GM13977 (cell line): ENCODE measurements at regions not wholly inside any gene's neighbourhood (a gene's known extent, or its start where the extent isn't known, plus 50 kb on each side); places are given as distances from the start of the nearest gene placed in this dataset.

Experiments
- DNase-seq: peaks from one replicate; pipeline ENCODE4 v3.0.0; 2012; ENCODE audit warnings: low spot score
- CTCF ChIP-seq: IDR thresholded peaks from 2 replicates; pipeline ENCODE4 v1.5.1; 2012; ENCODE audit warnings: mild to moderate bottlenecking, control low read depth; ENCODE audit not compliant: insufficient read depth; ENCODE audit errors: extremely low read depth, missing control alignments
- in situ Hi-C: fragments of 300-500 bp; cut with MboI; formaldehyde crosslinking; loops from one replicate; pipeline ENCODE4 v1.12.0; 2022; ENCODE audit warnings: low sequenced_read_pairs, low pct_unique_long_range_greater_than_20kb, mixed read lengths, inconsistent platforms; ENCODE audit not compliant: unreplicated experiment

GRCh38 chr2:128531856-128532255 lies 213.2 kb upstream of the HS6ST1 start:
- in situ Hi-C loops: no loop called here
- no peak for DNase-seq
- TF ChIP-seq CTCF: peak; percentile 16

GRCh38 chr2:128533101-128533500 lies 214.4 kb upstream of the HS6ST1 start:
- in situ Hi-C loops: no loop called here
- no peak for DNase-seq
- no peak for TF ChIP-seq CTCF

- in situ Hi-C loops: no loop called here
- no peak for DNase-seq
- TF ChIP-seq CTCF: no peak
Observed at GRCh38 chr2:128534688-128535392, 216.2 kb upstream of the HS6ST1 start.

- DNase-seq: no peak
- no peak for TF ChIP-seq CTCF
- in situ Hi-C loops: no loop called here
Observed at GRCh38 chr2:128535953-128536352, 217.3 kb upstream of the HS6ST1 start.

GRCh38 chr2:128536925-128537620 lies 218.4 kb upstream of the HS6ST1 start:
- in situ Hi-C loops: no loop called here
- no peak for TF ChIP-seq CTCF
- no peak for DNase-seq

- DNase-seq: no peak
- no peak for TF ChIP-seq CTCF
- in situ Hi-C loops: no loop called here
Observed at GRCh38 chr2:128537646-128538045, 219.0 kb upstream of the HS6ST1 start.
